PC-3 (cell line): ENCODE measurements at regions not wholly inside any gene's neighbourhood (a gene's known extent, or its start where the extent isn't known, plus 50 kb on each side); places are given as distances from the start of the nearest gene placed in this dataset.

Experiments used
- ATAC-seq: fragments of 200-7000 bp; cut with Tn5 transposase; 2 replicates; pipeline ENCODE4 v1.9.1; 2020; ENCODE audit warnings: mild to moderate bottlenecking, moderate library complexity
- BruUV-seq: library from RNA; stranded (reverse); fragments of 400-500 nt; replicated peaks from 2 replicates; lab custom pipeline; 2021; lab: Mats Ljungman, UMichigan
- CTCF ChIA-PET: fragments of 300-600 bp; sonication (Branson Sonifier 250); formaldehyde crosslinking; loops from one replicate; lab custom pipeline; 2022; ENCODE audit warnings: antibody characterized with exemption; lab: Charles Lee
- POLR2A ChIA-PET: fragments of 300-600 bp; sonication (Branson Sonifier 250); formaldehyde crosslinking; loops from one replicate; lab custom pipeline; 2022; ENCODE audit warnings: antibody characterized with exemption; ENCODE audit not compliant: unreplicated experiment; lab: Charles Lee
- DNase-seq: peaks from one replicate; pipeline ENCODE4 v3.0.0-alpha.2; 2015
- H2AFZ ChIP-seq: fragments of 300-600 bp; sonication (generic); 2 replicates; pipeline ENCODE4 v1.6.0; 2016; ENCODE audit warnings: antibody characterized with exemption, low read length
- H3F3A ChIP-seq: fragments of 300-600 bp; sonication (generic); one replicate; pipeline ENCODE4 v1.6.0; 2017; ENCODE audit warnings: antibody characterized with exemption, low read length, control low read depth, mild to moderate bottlenecking; ENCODE audit not compliant: unreplicated experiment
- H3K27ac ChIP-seq: fragments of 300-600 bp; sonication (generic); 2 replicates; pipeline ENCODE4 v1.5.1; 2016; ENCODE audit warnings: mild to moderate bottlenecking, low read length
- H3K27me3 ChIP-seq: fragments of 300-600 bp; sonication (generic); 2 replicates; pipeline ENCODE4 v1.6.1; 2016; ENCODE audit warnings: low read length, mixed read lengths
- H3K36me3 ChIP-seq: fragments of 300-600 bp; sonication (generic); 2 replicates; pipeline ENCODE4 v1.6.1; 2016; ENCODE audit warnings: low read depth, mixed run types, low read length, mixed read lengths
- H3K4me1 ChIP-seq: fragments of 300-600 bp; sonication (generic); 2 replicates; pipeline ENCODE4 v1.5.1; 2016; ENCODE audit warnings: low read length; ENCODE audit not compliant: insufficient read depth
- H3K4me2 ChIP-seq: fragments of 300-600 bp; sonication (generic); 2 replicates; pipeline ENCODE4 v1.6.0; 2016; ENCODE audit warnings: low read length
- H3K4me3 ChIP-seq: fragments of 300-600 bp; sonication (generic); 2 replicates; pipeline ENCODE4 v1.5.1; 2016; ENCODE audit warnings: mild to moderate bottlenecking, low read length, mixed read lengths
- H3K79me2 ChIP-seq: fragments of 300-600 bp; sonication (generic); 2 replicates; pipeline ENCODE4 v1.6.1; 2017; ENCODE audit warnings: low read length, mixed read lengths
- H3K9ac ChIP-seq: fragments of 300-600 bp; sonication (generic); 2 replicates; pipeline ENCODE4 v1.6.0; 2016; ENCODE audit warnings: mild to moderate bottlenecking, low read length
- H3K9me2 ChIP-seq: fragments of 300-600 bp; sonication (generic); replicated peaks from 2 replicates; pipeline ENCODE4 v1.6.1; 2016; ENCODE audit warnings: mixed run types, low read length, mixed read lengths
- H3K9me3 ChIP-seq: fragments of 300-600 bp; sonication (generic); 2 replicates; pipeline ENCODE4 v1.6.1; 2016; ENCODE audit warnings: low read length, mixed read lengths
- H4K20me1 ChIP-seq: fragments of 300-600 bp; sonication (generic); 2 replicates; pipeline ENCODE4 v1.6.1; 2016; ENCODE audit warnings: low read length, mixed read lengths
- EZH2 ChIP-seq: fragments of 300-600 bp; sonication (generic); IDR thresholded peaks from one replicate; pipeline ENCODE4 v1.6.1; 2017; ENCODE audit warnings: antibody characterized with exemption, mild to moderate bottlenecking, low read length; ENCODE audit not compliant: unreplicated experiment
- EZH2phosphoT487 ChIP-seq: fragments of 300-600 bp; sonication (generic); IDR thresholded peaks from 2 replicates; pipeline ENCODE4 v1.6.1; 2018; ENCODE audit warnings: mild to moderate bottlenecking, antibody characterized with exemption, low read length, borderline replicate concordance
- intact Hi-C: fragments of 100-400 bp; cut with micrococcal nuclease; formaldehyde crosslinking; loops from 2 replicates; pipeline ENCODE4 v1.9.0; 2023
- TF ChIP-seq, protein P1 (sequence below): fragments of 300-600 bp; sonication (generic); conservative IDR thresholded peaks from 2 replicates; pipeline ENCODE4 v1.5.1; 2017; ENCODE audit warnings: antibody characterized with exemption, low read depth, mild to moderate bottlenecking, low read length

DNA sequence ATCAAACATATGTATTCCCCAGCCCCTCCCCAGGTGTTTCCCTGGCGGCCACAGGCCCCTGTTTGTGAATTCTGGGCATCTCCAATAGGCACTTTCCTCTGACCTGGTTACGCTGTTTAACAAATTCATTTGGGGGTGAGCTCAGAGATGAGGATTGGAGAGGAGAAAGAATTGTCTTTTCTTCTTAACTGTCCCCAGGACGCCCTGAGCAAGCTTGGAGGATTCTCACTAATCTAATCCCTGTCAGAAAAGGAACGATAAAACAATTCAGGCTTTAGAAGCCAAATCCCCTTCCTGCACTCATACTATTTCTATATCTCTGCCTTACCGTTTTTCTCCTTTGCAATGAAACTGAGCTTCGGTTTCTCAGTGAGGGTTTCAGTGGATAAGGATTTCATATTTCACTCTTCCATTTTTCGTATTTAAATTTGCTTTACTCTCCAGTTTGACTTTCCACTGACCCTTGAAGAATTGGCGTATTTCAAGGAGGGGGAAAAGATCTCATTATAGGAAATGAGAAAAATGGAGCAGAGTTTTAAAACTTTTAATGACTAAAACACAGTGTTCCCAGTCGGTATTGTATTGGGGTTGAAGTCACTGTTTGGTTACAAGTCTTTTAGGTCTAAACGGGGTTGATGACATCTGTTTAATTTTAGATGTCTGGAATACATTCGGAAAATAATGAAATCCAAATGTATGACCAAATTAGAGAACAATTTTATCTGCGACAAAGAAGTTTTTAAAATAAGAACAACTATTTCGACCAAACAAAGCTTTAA, 180.1 kb downstream of the MACROH2A1 start:
- BruUV-seq = no TSS peak
- CTCF ChIA-PET = no interaction called here

DNA sequence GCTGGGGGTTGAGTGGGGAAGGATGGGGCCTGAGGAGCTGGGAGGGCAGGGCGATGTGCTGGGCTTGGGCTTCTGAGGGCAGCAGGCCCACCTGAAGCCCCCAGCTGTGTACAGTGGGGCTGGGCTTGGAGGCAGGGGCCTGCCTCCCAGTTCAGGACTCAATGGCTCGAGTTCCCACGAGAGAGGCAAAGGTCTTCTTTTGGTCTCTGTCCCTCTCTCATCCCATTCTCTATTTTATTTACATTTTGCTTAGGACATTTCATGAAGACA, 180.6 kb downstream of the MACROH2A1 start:
- Histone ChIP-seq H3K4me3 (no peak overlapping the region), H3K4me2 (no peak overlapping the region), H3K79me2 (no peaks in the 10 kb centered on the region), H3K27ac (no peak overlapping the region), H3K36me3 (no peaks in the 10 kb centered on the region), H3K9ac (no peak overlapping the region), H3F3A (no peaks in the 10 kb centered on the region), H2AFZ (no peak overlapping the region), H3K27me3 (no peaks in the 10 kb centered on the region), H3K9me2 (no peaks in the 10 kb centered on the region), H3K4me1 (peaks cover 15% of the 10 kb centered on the region), H3K9me3 (no peaks in the 10 kb centered on the region), H4K20me1 (no peaks in the 10 kb centered on the region)
- intact Hi-C loops = no loop called here
- BruUV-seq = no TSS peak
- DNase-seq (no peak), ATAC-seq (no peak)
- TF ChIP-seq EZH2phosphoT487 (no peak), EZH2 (no peak)
- TF ChIP-seq, protein P1, sequence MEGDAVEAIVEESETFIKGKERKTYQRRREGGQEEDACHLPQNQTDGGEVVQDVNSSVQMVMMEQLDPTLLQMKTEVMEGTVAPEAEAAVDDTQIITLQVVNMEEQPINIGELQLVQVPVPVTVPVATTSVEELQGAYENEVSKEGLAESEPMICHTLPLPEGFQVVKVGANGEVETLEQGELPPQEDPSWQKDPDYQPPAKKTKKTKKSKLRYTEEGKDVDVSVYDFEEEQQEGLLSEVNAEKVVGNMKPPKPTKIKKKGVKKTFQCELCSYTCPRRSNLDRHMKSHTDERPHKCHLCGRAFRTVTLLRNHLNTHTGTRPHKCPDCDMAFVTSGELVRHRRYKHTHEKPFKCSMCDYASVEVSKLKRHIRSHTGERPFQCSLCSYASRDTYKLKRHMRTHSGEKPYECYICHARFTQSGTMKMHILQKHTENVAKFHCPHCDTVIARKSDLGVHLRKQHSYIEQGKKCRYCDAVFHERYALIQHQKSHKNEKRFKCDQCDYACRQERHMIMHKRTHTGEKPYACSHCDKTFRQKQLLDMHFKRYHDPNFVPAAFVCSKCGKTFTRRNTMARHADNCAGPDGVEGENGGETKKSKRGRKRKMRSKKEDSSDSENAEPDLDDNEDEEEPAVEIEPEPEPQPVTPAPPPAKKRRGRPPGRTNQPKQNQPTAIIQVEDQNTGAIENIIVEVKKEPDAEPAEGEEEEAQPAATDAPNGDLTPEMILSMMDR = no peak
- CTCF ChIA-PET = no interaction called here
- POLR2A ChIA-PET = no interaction called here

More for the DNA sequence above, 180.1 kb downstream of the MACROH2A1 start:
- Histone ChIP-seq H3K9ac (no peak overlapping the region), H3K4me2 (no peak overlapping the region), H3K4me1 (peaks cover 15% of the 10 kb centered on the region), H3K4me3 (no peak overlapping the region), H3K79me2 (no peaks in the 10 kb centered on the region), H3K9me3 (no peaks in the 10 kb centered on the region), H3K27ac (no peak overlapping the region), H4K20me1 (no peaks in the 10 kb centered on the region), H3F3A (no peaks in the 10 kb centered on the region), H3K36me3 (no peaks in the 10 kb centered on the region), H2AFZ (no peak overlapping the region), H3K27me3 (no peaks in the 10 kb centered on the region), H3K9me2 (no peaks in the 10 kb centered on the region)
- no peak for DNase-seq
- ATAC-seq = no peak
- POLR2A ChIA-PET = no interaction called here
- intact Hi-C loops = no loop called here
- TF ChIP-seq, protein P1 = no peak
- TF ChIP-seq EZH2 (no peak), EZH2phosphoT487 (no peak)

DNA sequence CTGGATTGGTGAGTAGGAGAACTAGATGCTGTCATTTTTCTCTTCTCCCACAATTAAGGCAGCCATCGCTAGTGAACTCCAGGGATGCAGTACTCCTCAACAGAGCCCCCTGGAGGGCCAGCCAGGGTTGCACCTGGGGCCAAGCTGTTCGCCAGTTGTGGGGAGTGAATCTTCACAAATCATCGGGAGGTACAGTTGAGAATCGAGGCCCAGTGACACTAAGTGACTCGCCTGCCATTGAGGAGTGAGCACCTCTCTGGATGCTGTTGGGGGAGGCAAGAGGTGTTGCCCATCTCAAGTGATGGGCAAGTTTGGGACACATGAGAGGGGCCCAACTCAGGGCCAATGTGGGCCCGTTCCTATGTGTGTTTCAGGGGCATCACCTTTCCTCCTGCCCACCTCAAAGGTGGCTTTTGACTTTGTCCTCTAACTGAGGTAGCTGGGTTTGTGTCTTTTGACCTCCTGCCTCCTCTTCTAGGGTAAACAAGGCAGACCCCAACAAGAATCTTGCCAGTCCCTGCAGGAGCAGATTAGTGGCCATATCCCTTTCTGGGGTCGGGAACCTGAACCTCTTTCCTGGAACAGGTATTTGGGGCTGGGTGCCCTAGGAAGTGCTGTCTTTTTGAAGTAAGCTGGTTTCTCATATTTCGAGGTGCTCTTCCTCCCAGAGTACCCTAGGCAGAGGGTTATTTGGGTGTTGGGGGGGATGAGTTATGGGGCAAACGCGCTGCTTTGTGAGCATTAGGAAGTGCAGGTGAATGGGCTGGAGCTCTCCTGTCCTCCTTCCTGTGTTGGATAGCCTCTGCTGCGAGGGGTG, 181.2 kb downstream of the MACROH2A1 start:
- intact Hi-C loops = no loop called here
- no peak overlapping the region for H3K4me3 ChIP-seq
- H3K27me3 ChIP-seq = no peaks in the 10 kb centered on the region
- H3K9ac ChIP-seq = no peak overlapping the region
- BruUV-seq = no TSS peak
- H3K9me2 ChIP-seq = no peaks in the 10 kb centered on the region
- H4K20me1 ChIP-seq = no peaks in the 10 kb centered on the region
- ATAC-seq (no peak), DNase-seq (no peak)
- peaks cover 14% of the 10 kb centered on the region for H3K4me1 ChIP-seq
- no peak overlapping the region for H2AFZ ChIP-seq
- ChIA-PET CTCF (no interaction called here), POLR2A (no interaction called here)
- no peak overlapping the region for H3K27ac ChIP-seq
- no peak overlapping the region for H3K4me2 ChIP-seq
- no peaks in the 10 kb centered on the region for H3F3A ChIP-seq
- no peaks in the 10 kb centered on the region for H3K79me2 ChIP-seq
- H3K36me3 ChIP-seq = no peaks in the 10 kb centered on the region
- H3K9me3 ChIP-seq = no peaks in the 10 kb centered on the region
- TF ChIP-seq, protein P1 = peak; percentile 26; the same call in 1 of the 2 replicates
- no peak for TF ChIP-seq EZH2phosphoT487
